GM12874 (cell line): ENCODE measurements at regions not wholly inside any gene's neighbourhood (a gene's known extent, or its start where the extent isn't known, plus 50 kb on each side); places are given as distances from the start of the nearest gene placed in this dataset.

Experiments
- CTCF ChIP-seq: IDR thresholded peaks from 2 replicates; pipeline ENCODE4 v1.5.1; 2011; ENCODE audit warnings: low read depth, mild to moderate bottlenecking, control low read depth, low read length, moderate library complexity; ENCODE audit not compliant: insufficient read depth

GRCh38 chr2:4561196-4561595 lies 857.8 kb downstream of the DCDC2C start:
- TF ChIP-seq CTCF: no peak

- TF ChIP-seq CTCF: no peak
These were observed 872.7 kb downstream of the DCDC2C start for GRCh38 chr2:4576075-4576474.

GRCh38 chr2:4579977-4580376 lies 876.6 kb downstream of the DCDC2C start:
- TF ChIP-seq CTCF: no peak

GRCh38 chr2:4585057-4585635 lies 881.8 kb downstream of the DCDC2C start:
- TF ChIP-seq CTCF: no peak

GRCh38 chr2:4588606-4589005 lies 885.2 kb downstream of the DCDC2C start:
- no peak for TF ChIP-seq CTCF

- TF ChIP-seq CTCF: no peak
These were observed 887.9 kb downstream of the DCDC2C start for GRCh38 chr2:4591261-4591660.

- no peak for TF ChIP-seq CTCF
These were observed 894.0 kb downstream of the DCDC2C start for GRCh38 chr2:4597400-4597799.

- TF ChIP-seq CTCF: no peak
These were observed 901.4 kb downstream of the DCDC2C start for GRCh38 chr2:4604767-4605166.
